ENCODE measurements at regions not wholly inside any gene's neighbourhood (a gene's known extent, or its start where the extent isn't known, plus 50 kb on each side); places are given as distances from the start of the nearest gene placed in this dataset.
"Not testable (repeated sequence)": the region's sequence is repeated elsewhere in the genome, so short reads cannot be mapped to it uniquely, and the experiment has no call there.

- no peak for FAIRE-seq
These were observed 177.5 kb downstream of the LPIN1 start for GRCh38 chr2:11923935-11924334.

DNA sequence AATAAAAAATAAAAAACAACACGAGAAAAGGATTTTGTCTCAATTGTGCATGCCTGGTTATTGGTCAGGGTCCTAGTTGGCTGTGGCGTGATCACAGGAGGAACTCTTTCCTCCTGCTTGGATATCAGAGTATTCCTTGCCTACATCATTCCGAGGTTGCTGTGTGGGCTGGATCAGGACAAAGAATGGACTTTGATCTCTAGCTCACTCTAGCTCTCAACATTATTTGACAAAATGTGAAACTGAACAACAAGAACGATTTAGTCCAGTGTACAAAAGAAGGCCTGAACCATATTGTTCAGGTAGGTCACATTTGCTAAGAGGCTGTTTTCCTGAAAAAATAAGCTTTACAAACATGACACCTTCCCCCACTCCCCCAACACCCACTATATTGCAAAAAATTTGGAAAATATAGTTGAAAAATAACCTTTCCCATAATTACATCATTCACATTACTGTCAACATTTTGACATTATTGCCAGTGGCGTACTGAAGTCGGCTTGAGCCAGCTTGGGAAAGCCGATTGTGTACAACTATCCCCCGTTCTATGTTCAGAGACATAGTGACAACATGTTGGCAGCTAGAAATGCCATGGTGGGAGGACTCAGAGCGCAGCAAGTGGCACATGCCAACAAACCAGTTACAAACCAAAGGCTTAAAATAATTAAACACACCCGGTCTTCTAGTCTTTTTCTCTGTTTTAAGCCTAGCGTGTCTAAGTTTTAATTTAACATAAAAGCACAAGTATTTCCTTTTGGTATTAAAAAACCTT, 179.0 kb downstream of the LPIN1 start:
- FAIRE-seq: no peak

GRCh38 chr2:11930211-11930761, 183.9 kb downstream of the LPIN1 start:
- no peak for FAIRE-seq

DNA sequence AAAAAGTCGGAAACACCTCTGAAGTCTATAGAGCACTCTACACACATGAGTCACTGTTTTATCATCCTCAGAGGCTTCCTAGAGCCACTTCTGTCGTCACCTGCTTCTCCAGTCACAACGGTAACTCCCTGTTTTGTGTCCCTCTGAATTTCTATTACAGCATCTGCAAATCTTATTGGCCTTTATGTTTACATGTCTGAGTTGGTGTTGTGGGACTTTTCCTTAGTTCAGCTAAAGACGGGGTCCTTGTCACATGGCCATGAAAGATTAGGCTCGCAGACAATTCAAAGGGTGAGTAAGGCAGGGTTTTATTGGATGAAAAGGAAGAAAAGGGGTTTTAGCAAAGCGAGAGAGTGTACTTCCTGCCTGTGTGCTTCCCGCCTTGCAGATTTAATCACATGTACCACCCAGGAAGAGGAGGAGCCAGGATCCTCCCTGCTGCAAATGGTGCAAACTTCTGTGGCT, 185.6 kb downstream of the LPIN1 start:
- no peak for FAIRE-seq

DNA sequence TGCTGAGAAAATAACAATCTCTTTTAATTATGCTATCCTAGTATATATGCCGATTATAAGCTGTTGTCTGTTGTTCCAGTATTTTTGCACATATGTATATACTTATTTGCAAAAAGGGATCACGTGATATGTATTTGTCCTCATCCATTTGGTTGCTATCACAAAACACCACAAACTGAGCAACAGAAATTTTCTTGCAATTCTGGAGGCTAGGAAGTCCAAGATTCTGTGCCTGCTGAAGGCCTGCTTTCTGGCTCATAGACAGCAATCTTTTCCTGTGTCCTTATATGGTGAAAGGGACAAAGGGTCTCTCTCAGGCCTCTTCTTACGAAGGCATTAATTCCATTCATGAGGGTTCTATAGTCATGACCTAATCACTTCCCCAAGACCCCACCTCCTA, 186.5 kb downstream of the LPIN1 start:
- no peak for FAIRE-seq

GRCh38 chr2:11933854-11934253, 187.4 kb downstream of the LPIN1 start:
- FAIRE-seq: no peak

DNA sequence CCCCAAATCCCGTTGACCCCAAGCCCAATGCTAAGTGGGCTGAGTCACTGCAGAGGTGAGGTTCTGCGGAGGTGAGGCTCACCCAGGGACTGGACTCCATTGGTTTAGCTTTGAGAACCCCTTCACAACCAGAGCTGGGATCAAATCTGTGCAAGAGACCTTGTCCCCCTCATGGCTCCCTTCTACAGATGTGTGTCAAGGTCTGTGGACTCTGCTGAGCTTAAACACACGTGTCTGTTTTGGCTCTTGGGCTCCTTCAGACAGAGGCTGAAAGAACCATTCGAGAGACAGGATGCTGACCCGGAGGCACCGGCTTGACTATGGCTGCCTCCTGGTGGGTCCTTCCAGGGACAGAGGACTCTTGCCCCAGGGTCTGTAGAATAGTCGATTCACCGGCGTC, 190.3 kb downstream of the LPIN1 start:
- no peak for FAIRE-seq

GRCh38 chr2:11938196-11938595, 191.8 kb downstream of the LPIN1 start:
- no peak for FAIRE-seq

DNA sequence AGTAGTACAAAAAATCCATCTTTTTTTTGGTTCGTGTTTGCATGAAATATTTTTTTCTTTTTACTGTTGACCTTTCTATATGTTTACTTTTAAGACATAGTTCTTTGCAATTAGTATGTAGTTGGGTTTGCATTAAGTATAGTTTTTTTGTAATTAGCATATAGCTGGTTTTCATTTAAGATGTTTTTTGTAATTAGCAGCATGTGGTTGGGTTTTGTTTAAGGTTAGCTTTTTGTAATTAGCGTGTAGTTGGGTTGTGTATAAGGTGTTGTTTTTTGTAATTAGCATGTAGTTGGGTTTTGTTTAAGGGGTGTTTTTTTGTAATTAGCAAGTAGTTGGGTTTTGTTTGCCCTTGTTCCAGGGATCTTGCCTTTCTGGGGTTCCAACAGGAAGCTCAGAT, 193.1 kb downstream of the LPIN1 start:
- FAIRE-seq: no peak

GRCh38 chr2:11940121-11940743, 193.8 kb downstream of the LPIN1 start:
- FAIRE-seq: no peak

GRCh38 chr2:11940799-11941198, 194.4 kb downstream of the LPIN1 start:
- FAIRE-seq: no peak

- no peak for FAIRE-seq
These were observed 195.1 kb downstream of the LPIN1 start for GRCh38 chr2:11941201-11942177.

DNA sequence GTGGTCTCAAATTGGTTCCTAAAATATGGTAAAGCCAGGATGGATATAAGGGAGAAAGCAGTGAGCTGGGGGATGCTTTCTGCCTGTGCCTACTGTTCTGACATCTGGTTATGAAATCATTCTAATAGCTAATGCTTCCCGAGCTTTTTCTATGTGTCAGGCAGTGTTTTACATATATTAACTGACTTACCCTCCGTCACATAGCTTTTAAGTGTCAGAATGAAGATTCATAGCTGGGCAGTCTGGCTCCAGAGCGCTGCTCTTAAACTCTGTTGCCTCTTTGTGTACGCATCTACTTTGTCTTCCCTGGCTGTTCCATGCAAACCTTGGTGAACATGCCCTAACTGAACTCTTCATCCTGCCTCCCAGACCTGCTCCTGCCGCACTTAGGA, 195.7 kb downstream of the LPIN1 start:
- FAIRE-seq: no peak

DNA sequence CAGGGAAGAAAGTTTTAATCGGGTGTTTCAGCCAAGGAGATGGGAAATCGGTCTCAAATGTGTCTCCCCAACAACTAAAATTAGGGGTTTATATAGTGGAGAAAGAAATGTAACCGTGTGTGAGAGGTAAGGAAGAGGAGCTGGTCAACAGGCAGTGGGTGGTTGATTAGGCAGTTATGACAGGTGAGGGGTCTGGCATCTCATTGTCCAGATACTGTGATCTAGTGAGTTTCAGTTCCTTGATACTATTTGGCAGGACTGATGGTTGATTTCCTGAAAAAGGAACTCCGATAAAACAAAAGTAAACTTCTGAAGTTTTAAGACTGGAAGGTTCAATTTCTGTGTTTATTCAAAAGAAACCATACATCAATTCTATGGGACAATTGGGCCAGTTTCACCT, 197.9 kb downstream of the LPIN1 start:
- no peak for FAIRE-seq

DNA sequence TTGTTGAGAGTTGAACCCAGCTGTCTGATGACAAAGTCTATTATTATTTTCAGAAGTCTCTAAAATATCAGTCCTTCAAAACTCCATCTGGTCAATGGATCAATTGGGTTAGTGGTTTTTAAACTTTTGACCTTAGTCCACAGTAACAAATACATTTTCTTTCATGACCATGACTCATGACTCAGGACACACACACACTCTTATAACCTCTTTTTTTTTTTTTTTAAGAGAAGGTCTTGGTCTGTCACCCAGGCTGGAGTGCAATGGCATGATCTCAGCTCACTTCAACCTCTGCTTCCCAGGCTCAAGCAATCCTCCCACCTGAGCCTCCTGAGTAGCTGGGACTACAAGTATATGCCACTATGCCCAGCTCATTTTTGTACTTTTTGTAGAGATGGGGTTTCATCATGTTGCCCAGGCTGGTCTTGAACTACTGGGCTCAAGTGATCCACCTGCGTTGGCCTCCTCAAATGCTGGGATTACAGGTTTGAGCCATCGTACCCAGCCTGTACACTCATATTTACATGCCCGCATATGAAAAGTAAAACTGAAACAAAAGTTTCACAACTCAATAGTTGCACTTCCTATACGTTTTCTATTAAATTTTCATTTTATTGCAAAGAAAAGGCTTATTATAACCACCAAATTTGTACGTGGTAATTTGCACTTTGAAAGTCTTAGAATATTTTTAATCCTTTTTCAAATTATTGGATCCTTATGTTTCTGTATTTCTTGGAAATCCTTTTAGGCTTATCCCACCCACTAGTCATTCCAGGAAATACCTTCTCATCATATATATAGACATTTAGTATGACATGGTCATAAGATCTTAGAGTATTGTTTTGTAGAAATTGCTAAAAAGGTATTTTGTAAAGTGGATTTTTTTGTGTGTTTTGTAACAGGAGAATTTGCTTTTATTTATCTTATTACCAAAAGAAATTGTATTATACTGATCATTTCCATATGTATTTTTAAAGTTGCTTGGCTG, 199.0 kb downstream of the LPIN1 start:
- FAIRE-seq: no peak

- FAIRE-seq: no peak
These were observed 201.5 kb downstream of the LPIN1 start for GRCh38 chr2:11947956-11948355.

DNA sequence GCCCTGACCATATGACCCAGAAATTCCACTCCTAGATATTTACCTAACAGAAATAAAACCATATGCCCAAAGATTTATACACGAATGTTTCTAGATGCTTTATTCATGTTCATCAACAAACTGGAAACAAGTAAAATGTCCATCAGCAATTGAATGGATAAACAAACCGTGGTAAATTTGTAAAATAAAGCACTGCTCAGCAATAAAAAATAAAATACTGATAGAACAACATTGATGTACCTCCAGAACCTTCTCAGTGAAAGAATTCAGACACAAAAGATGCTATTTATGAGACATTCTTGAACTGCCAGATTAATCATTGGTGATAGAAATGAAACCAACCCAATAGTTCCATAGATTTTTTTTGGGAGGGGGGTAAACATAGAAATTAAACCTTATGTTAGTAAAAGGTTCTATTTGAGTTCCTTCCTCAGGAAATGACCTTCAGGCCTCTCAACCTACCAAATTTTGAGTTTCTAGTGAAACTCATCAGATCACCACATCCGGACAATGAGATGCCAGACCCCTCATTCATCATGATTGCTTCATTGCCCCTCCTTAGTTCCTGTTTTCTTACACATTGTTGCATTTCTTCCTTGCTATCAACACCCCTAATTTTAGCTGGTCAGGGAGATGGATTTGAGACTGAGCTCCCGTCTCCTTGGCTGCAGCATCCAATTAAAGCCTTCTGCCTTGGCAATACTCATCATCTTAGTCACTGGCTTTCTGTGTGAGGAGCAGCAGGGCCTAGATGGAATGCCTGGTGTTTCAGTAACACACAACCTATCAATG, 203.5 kb downstream of the LPIN1 start:
- no peak for FAIRE-seq

DNA sequence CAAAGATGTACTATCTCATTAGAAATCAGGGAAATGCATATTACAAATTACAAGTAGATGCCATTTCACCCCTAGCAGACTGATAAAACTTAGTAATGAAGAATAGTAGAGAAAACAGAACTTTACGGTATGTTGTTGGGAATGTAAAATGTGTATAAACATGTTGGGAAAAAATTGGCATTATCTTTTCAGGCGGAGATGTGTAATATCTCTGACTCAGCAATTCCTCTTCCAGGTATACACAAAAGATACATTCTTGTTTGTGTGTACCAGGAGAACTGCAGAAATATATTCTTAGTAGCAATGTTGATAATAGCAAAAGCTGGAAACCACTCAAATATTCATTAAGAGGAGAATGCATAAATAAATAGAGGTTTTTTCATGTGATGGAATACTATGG, 204.5 kb downstream of the LPIN1 start:
- FAIRE-seq: no peak

- FAIRE-seq: not testable (repeated sequence)
These were observed 205.1 kb downstream of the LPIN1 start for GRCh38 chr2:11951492-11951891.

DNA sequence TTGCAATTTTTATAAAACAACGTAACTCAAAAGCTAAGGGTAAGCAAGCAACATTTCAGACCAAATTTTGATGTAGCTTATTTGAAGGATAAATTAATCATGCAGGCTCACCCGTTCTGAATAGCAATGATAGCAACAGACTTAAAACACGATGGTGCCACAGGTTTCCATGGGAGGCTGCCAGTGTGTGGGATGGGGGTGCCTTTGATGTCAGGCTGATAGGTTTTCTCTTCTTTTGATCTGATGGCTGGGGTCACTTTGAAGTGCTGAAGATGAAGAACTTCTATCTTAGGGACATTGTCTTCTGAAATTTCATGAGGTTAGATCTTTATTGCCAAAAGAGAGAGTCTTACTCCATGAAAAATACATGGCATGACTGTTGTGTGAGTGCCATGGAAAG, 206.8 kb downstream of the LPIN1 start:
- no peak for FAIRE-seq

DNA sequence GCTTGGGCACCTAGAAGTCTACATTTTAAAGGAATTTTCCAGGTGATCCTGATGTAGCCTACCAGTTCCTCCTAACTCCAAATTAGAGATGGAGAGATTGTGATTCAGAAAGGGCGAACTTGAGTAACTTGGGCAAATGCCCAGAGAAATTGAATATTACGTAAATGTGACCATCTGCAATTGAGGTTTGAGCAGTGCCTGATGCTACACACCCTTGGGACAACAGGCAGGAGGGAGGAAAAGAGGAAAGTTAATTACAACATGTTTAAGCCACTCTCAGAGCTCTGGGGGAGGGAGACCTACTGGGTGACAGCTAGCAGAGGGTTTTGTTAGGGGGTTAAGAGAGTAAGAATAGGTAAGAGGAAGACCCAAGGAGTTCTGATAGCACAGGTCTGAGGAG, 208.9 kb downstream of the LPIN1 start:
- no peak for FAIRE-seq
